ENCODE measurements at regions not wholly inside any gene's neighbourhood (a gene's known extent, or its start where the extent isn't known, plus 50 kb on each side); places are given as distances from the start of the nearest gene placed in this dataset.
"Not testable (repeated sequence)": the region's sequence is repeated elsewhere in the genome, so short reads cannot be mapped to it uniquely, and the experiment has no call there.

GRCh38 chr18:51340332-51340731, 142.9 kb upstream of the MEX3C start:
- intact Hi-C loops (cut with DNase I) = no loop called here
- DNase-seq = no peak
- Histone ChIP-seq H3K27me3 (ENCODE audit: control insufficient read depth in 1 of 2, insufficient read depth in 2 of 2, low read length in 1 of 2) (no peaks in the 10 kb centered on the region), H3K9me3 (ENCODE audit: control insufficient read depth, low read length) (peaks cover 3% of the 10 kb centered on the region), H3K36me3 (ENCODE audit: control insufficient read depth in 1 of 2, insufficient read depth in 2 of 2, low read length in 1 of 2) (no peaks in the 10 kb centered on the region), H3K27ac (ENCODE audit: low read depth in 1 of 2, low read length in 2 of 2) (no peak overlapping the region), H3K4me1 (ENCODE audit: control insufficient read depth in 1 of 2, insufficient read depth in 2 of 2, low read length in 2 of 2) (no peaks in the 10 kb centered on the region), H3K4me3 (ENCODE audit: low read length in 2 of 2) (no peak overlapping the region)
- ATAC-seq (ENCODE audit: low FRiP score) = no peak
- 90 to 95% methylated on average over 1 of the region's 1 CpG for WGBS, 2 donors

- intact Hi-C loops (cut with DNase I) = no loop called here
- no peaks in the 10 kb centered on the region for H3K27me3 ChIP-seq (ENCODE audit: control insufficient read depth in 1 of 2, insufficient read depth in 2 of 2, low read length in 1 of 2)
- DNase-seq = no peak
- no peaks in the 10 kb centered on the region for H3K4me1 ChIP-seq (ENCODE audit: control insufficient read depth in 1 of 2, insufficient read depth in 2 of 2, low read length in 2 of 2)
- no peak for ATAC-seq (ENCODE audit: low FRiP score)
- H3K27ac ChIP-seq (ENCODE audit: low read depth in 1 of 2, low read length in 2 of 2) = no peak overlapping the region
- H3K4me3 ChIP-seq (ENCODE audit: low read length in 2 of 2) = no peak overlapping the region
- H3K36me3 ChIP-seq (ENCODE audit: control insufficient read depth in 1 of 2, insufficient read depth in 2 of 2, low read length in 1 of 2) = no peaks in the 10 kb centered on the region
- peaks cover 3% of the 10 kb centered on the region for H3K9me3 ChIP-seq (ENCODE audit: control insufficient read depth, low read length)
Observed at GRCh38 chr18:51342815-51343214, 145.3 kb upstream of the MEX3C start.

- WGBS, 2 donors = 69 to 77% methylated on average over 5 of the region's 5 CpGs
- Histone ChIP-seq H3K36me3 (ENCODE audit: control insufficient read depth in 1 of 2, insufficient read depth in 2 of 2, low read length in 1 of 2) (no peaks in the 10 kb centered on the region), H3K4me1 (ENCODE audit: control insufficient read depth in 1 of 2, insufficient read depth in 2 of 2, low read length in 2 of 2) (no peaks in the 10 kb centered on the region), H3K9me3 (ENCODE audit: control insufficient read depth, low read length) (peaks cover 3% of the 10 kb centered on the region), H3K27me3 (ENCODE audit: control insufficient read depth in 1 of 2, insufficient read depth in 2 of 2, low read length in 1 of 2) (no peaks in the 10 kb centered on the region), H3K27ac (ENCODE audit: low read depth in 1 of 2, low read length in 2 of 2) (no peak overlapping the region), H3K4me3 (ENCODE audit: low read length in 2 of 2) (no peak overlapping the region)
- intact Hi-C loops (cut with DNase I) = no loop called here
- ATAC-seq (ENCODE audit: low FRiP score) (no peak), DNase-seq (no peak)
Observed at GRCh38 chr18:51345848-51346391, 148.4 kb upstream of the MEX3C start.

GRCh38 chr18:51346404-51346803, 148.9 kb upstream of the MEX3C start:
- WGBS, 2 donors = 87 to 90% methylated on average over 4 of the region's 4 CpGs
- H3K4me3 ChIP-seq (ENCODE audit: low read length in 2 of 2) = no peak overlapping the region
- no peaks in the 10 kb centered on the region for H3K36me3 ChIP-seq (ENCODE audit: control insufficient read depth in 1 of 2, insufficient read depth in 2 of 2, low read length in 1 of 2)
- H3K27me3 ChIP-seq (ENCODE audit: control insufficient read depth in 1 of 2, insufficient read depth in 2 of 2, low read length in 1 of 2) = no peaks in the 10 kb centered on the region
- no peak for DNase-seq
- intact Hi-C loops (cut with DNase I) = no loop called here
- ATAC-seq (ENCODE audit: low FRiP score) = no peak
- H3K4me1 ChIP-seq (ENCODE audit: control insufficient read depth in 1 of 2, insufficient read depth in 2 of 2, low read length in 2 of 2) = no peaks in the 10 kb centered on the region
- no peak overlapping the region for H3K27ac ChIP-seq (ENCODE audit: low read depth in 1 of 2, low read length in 2 of 2)
- H3K9me3 ChIP-seq (ENCODE audit: control insufficient read depth, low read length) = peaks cover 3% of the 10 kb centered on the region

GRCh38 chr18:51350081-51350480, 152.6 kb upstream of the MEX3C start:
- DNase-seq (no peak), ATAC-seq (ENCODE audit: low FRiP score) (no peak)
- intact Hi-C loops (cut with DNase I) = no loop called here
- no peaks in the 10 kb centered on the region for H3K27me3 ChIP-seq (ENCODE audit: control insufficient read depth in 1 of 2, insufficient read depth in 2 of 2, low read length in 1 of 2)
- H3K9me3 ChIP-seq (ENCODE audit: control insufficient read depth, low read length) = peaks cover under 1% of the 10 kb centered on the region
- H3K27ac ChIP-seq (ENCODE audit: low read depth in 1 of 2, low read length in 2 of 2) = no peak overlapping the region
- WGBS, 2 donors = 33 to 49% methylated on average over 2 of the region's 2 CpGs
- H3K36me3 ChIP-seq (ENCODE audit: control insufficient read depth in 1 of 2, insufficient read depth in 2 of 2, low read length in 1 of 2) = no peaks in the 10 kb centered on the region
- H3K4me3 ChIP-seq (ENCODE audit: low read length in 2 of 2) = no peak overlapping the region
- no peaks in the 10 kb centered on the region for H3K4me1 ChIP-seq (ENCODE audit: control insufficient read depth in 1 of 2, insufficient read depth in 2 of 2, low read length in 2 of 2)

GRCh38 chr18:51355841-51356240, 158.4 kb upstream of the MEX3C start:
- no peaks in the 10 kb centered on the region for H3K36me3 ChIP-seq (ENCODE audit: control insufficient read depth in 1 of 2, insufficient read depth in 2 of 2, low read length in 1 of 2)
- intact Hi-C loops (cut with DNase I) = no loop called here
- ATAC-seq (ENCODE audit: low FRiP score) (no peak), DNase-seq (no peak)
- 58 to 61% methylated on average over 2 of the region's 2 CpGs for WGBS, 2 donors
- H3K4me1 ChIP-seq (ENCODE audit: control insufficient read depth in 1 of 2, insufficient read depth in 2 of 2, low read length in 2 of 2) = no peaks in the 10 kb centered on the region
- H3K4me3 ChIP-seq (ENCODE audit: low read length in 2 of 2) = no peak overlapping the region
- no peaks in the 10 kb centered on the region for H3K9me3 ChIP-seq (ENCODE audit: control insufficient read depth, low read length)
- no peaks in the 10 kb centered on the region for H3K27me3 ChIP-seq (ENCODE audit: control insufficient read depth in 1 of 2, insufficient read depth in 2 of 2, low read length in 1 of 2)
- H3K27ac ChIP-seq (ENCODE audit: low read depth in 1 of 2, low read length in 2 of 2) = no peak overlapping the region

- ATAC-seq (ENCODE audit: low FRiP score); intact Hi-C loops (cut with DNase I); H3K9me3 ChIP-seq (ENCODE audit: control insufficient read depth, low read length); H3K27ac ChIP-seq (ENCODE audit: low read depth in 1 of 2, low read length in 2 of 2); H3K36me3 ChIP-seq (ENCODE audit: control insufficient read depth in 1 of 2, insufficient read depth in 2 of 2, low read length in 1 of 2); H3K27me3 ChIP-seq (ENCODE audit: control insufficient read depth in 1 of 2, insufficient read depth in 2 of 2, low read length in 1 of 2); H3K4me3 ChIP-seq (ENCODE audit: low read length in 2 of 2); H3K4me1 ChIP-seq (ENCODE audit: control insufficient read depth in 1 of 2, insufficient read depth in 2 of 2, low read length in 2 of 2); DNase-seq: not testable (repeated sequence)
- WGBS, 2 donors = 87 to 92% methylated on average over 7 of the region's 10 CpGs
Observed at GRCh38 chr18:51360301-51360700, 162.8 kb upstream of the MEX3C start.

GRCh38 chr18:51361130-51361860, 163.8 kb upstream of the MEX3C start:
- no peak overlapping the region for H3K4me3 ChIP-seq (ENCODE audit: low read length in 2 of 2)
- no peak for DNase-seq
- no peaks in the 10 kb centered on the region for H3K4me1 ChIP-seq (ENCODE audit: control insufficient read depth in 1 of 2, insufficient read depth in 2 of 2, low read length in 2 of 2)
- no peak for ATAC-seq (ENCODE audit: low FRiP score)
- H3K27ac ChIP-seq (ENCODE audit: low read depth in 1 of 2, low read length in 2 of 2) = no peak overlapping the region
- H3K9me3 ChIP-seq (ENCODE audit: control insufficient read depth, low read length) = no peaks in the 10 kb centered on the region
- H3K27me3 ChIP-seq (ENCODE audit: control insufficient read depth in 1 of 2, insufficient read depth in 2 of 2, low read length in 1 of 2) = no peaks in the 10 kb centered on the region
- 40 to 43% methylated on average over 6 of the region's 6 CpGs for WGBS, 2 donors
- intact Hi-C loops (cut with DNase I) = no loop called here
- H3K36me3 ChIP-seq (ENCODE audit: control insufficient read depth in 1 of 2, insufficient read depth in 2 of 2, low read length in 1 of 2) = no peaks in the 10 kb centered on the region

GRCh38 chr18:51363384-51363783, 165.9 kb upstream of the MEX3C start:
- WGBS, 2 donors = 15 to 40% methylated on average over 1 of the region's 1 CpG
- intact Hi-C loops (cut with DNase I) = no loop called here
- Histone ChIP-seq H3K36me3 (ENCODE audit: control insufficient read depth in 1 of 2, insufficient read depth in 2 of 2, low read length in 1 of 2) (no peaks in the 10 kb centered on the region), H3K27ac (ENCODE audit: low read depth in 1 of 2, low read length in 2 of 2) (no peak overlapping the region), H3K4me3 (ENCODE audit: low read length in 2 of 2) (no peak overlapping the region), H3K27me3 (ENCODE audit: control insufficient read depth in 1 of 2, insufficient read depth in 2 of 2, low read length in 1 of 2) (no peaks in the 10 kb centered on the region), H3K4me1 (ENCODE audit: control insufficient read depth in 1 of 2, insufficient read depth in 2 of 2, low read length in 2 of 2) (no peaks in the 10 kb centered on the region), H3K9me3 (ENCODE audit: control insufficient read depth, low read length) (no peaks in the 10 kb centered on the region)
- no peak for ATAC-seq (ENCODE audit: low FRiP score)
- no peak for DNase-seq
